Type B pancreatic cell (in vitro differentiated cells): ENCODE measurements at regions not wholly inside any gene's neighbourhood (a gene's known extent, or its start where the extent isn't known, plus 50 kb on each side); places are given as distances from the start of the nearest gene placed in this dataset.
A peak's percentile ranks its signal among the peaks of the same experiment; 100 is the strongest.

Experiments used
- DNase-seq: peaks from one replicate; pipeline ENCODE4 v3.0.0; 2021; ENCODE audit warnings: mixed read lengths; ENCODE audit not compliant: unreplicated experiment; ENCODE audit errors: extremely low spot score
- H3K27ac Mint-ChIP-seq: 2 replicates; pipeline ENCODE4 v1.8.0; 2021; ENCODE audit warnings: mild to moderate bottlenecking, mixed read lengths
- H3K27me3 Mint-ChIP-seq: 2 replicates; pipeline ENCODE4 v1.8.0; 2021; ENCODE audit warnings: mixed read lengths
- H3K36me3 Mint-ChIP-seq: 2 replicates; pipeline ENCODE4 v1.8.0; 2021; ENCODE audit warnings: mixed read lengths
- H3K4me1 Mint-ChIP-seq: one replicate; pipeline ENCODE4 v1.8.0; 2021; ENCODE audit warnings: mixed read lengths; ENCODE audit not compliant: unreplicated experiment
- H3K4me3 Mint-ChIP-seq: 2 replicates; pipeline ENCODE4 v1.8.0; 2021; ENCODE audit warnings: mild to moderate bottlenecking, mixed read lengths
- H3K9me3 Mint-ChIP-seq: 2 replicates; pipeline ENCODE4 v1.8.0; 2021; ENCODE audit warnings: mixed read lengths
- TF ChIP-seq, protein P1 (sequence below): fragments of 200-600 bp; sonication (generic); conservative IDR thresholded peaks from 2 replicates; pipeline ENCODE4 v1.5.0; 2021; ENCODE audit warnings: antibody characterized with exemption, mild to moderate bottlenecking

DNA sequence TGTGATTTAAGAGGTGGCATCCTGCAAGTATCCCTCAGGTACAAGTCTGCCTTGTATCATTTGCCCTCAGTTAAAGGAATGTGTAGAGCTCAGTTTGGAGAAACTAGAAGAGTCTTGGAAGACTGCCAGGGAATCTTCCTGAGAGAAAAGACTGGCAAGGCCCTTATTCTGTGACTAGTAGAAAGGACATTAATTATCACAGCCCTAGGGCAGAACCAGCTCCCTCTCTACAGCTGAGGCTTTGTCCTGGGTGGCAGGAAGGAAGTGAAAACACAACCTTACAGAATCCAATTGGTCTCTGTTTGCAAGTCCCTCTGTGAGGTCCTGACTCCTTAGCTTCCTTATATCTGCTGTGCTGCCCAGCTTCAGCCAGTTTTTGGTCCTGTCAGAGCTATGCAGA is 385.9 kb upstream of the CYRIA start:
- Mint-ChIP-seq H3K4me3 (no peak overlapping the region), H3K4me1 (peaks cover 20% of the 10 kb centered on the region), H3K27me3 (peaks cover 3% of the 10 kb centered on the region), H3K9me3 (no peaks in the 10 kb centered on the region), H3K27ac (peak overlapping the region; percentile 13), H3K36me3 (no peaks in the 10 kb centered on the region)
- no peak for DNase-seq
- TF ChIP-seq, protein P1, sequence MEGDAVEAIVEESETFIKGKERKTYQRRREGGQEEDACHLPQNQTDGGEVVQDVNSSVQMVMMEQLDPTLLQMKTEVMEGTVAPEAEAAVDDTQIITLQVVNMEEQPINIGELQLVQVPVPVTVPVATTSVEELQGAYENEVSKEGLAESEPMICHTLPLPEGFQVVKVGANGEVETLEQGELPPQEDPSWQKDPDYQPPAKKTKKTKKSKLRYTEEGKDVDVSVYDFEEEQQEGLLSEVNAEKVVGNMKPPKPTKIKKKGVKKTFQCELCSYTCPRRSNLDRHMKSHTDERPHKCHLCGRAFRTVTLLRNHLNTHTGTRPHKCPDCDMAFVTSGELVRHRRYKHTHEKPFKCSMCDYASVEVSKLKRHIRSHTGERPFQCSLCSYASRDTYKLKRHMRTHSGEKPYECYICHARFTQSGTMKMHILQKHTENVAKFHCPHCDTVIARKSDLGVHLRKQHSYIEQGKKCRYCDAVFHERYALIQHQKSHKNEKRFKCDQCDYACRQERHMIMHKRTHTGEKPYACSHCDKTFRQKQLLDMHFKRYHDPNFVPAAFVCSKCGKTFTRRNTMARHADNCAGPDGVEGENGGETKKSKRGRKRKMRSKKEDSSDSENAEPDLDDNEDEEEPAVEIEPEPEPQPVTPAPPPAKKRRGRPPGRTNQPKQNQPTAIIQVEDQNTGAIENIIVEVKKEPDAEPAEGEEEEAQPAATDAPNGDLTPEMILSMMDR, result no peak

DNA sequence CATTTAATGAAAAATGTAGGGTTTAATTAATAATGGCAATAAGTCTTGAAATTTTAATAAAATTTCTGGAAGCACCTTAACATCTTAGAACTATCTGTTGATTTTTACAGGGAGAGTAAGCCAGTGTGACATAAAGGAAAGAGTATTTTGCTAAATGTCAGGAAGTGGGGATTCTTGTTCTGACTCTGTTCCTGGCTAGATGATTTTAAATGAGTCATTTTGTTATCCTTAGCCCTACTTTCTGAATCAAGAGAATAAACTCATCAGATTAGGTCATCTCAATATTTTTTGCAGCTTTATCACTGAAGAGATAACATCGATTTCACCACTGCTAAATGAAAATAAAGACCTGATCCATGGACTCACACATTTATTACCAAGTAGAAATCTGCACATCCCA is 377.5 kb upstream of the CYRIA start:
- no peak overlapping the region for H3K27ac Mint-ChIP-seq
- no peaks in the 10 kb centered on the region for H3K36me3 Mint-ChIP-seq
- DNase-seq, result no peak
- H3K4me3 Mint-ChIP-seq, result no peak overlapping the region
- H3K27me3 Mint-ChIP-seq, result peaks cover 6% of the 10 kb centered on the region
- TF ChIP-seq, protein P1, result no peak
- H3K9me3 Mint-ChIP-seq, result peaks cover 3% of the 10 kb centered on the region
- no peaks in the 10 kb centered on the region for H3K4me1 Mint-ChIP-seq

DNA sequence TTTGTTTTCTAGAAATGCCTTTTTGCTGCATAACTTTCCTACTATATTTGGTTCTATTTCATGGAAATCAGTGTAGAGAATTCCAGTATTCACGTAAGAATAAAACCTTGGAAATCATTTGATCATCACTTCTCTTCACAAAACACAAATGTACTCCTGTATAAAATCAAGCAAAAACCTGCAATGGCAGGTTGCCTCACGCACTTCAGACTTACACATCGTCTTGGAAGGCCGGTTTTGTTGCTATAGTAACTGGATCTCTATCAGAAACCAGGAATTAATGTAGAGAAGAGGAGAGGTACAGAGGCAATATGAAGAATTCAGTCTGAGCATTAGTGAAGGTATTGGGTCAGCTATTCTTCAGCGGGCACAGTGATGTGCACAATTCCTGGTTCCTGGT is 370.7 kb upstream of the CYRIA start:
- Mint-ChIP-seq H3K4me1 (peaks cover 8% of the 10 kb centered on the region), H3K27me3 (no peaks in the 10 kb centered on the region), H3K27ac (no peak overlapping the region), H3K36me3 (no peaks in the 10 kb centered on the region), H3K9me3 (no peaks in the 10 kb centered on the region), H3K4me3 (no peak overlapping the region)
- TF ChIP-seq, protein P1, result no peak
- no peak for DNase-seq

DNA sequence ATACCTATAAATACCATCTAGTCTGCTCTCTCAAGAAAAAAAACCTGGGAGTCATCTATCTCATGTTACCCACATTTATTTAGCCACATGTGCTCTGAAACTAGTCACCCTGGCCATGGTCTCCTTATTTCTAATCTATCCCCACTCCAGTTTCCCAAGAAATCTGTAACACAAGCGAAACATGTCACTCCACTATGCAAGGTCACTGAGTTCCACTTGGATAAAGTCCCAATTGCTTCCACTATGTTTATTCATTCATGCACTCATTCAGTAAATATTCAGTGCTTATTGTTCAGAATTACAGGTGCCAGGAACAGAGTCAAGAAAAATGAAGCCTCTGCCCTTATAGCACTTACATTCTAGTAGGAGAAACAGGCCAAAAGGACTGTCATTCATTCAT is 369.4 kb upstream of the CYRIA start:
- H3K4me1 Mint-ChIP-seq, result peaks cover 8% of the 10 kb centered on the region
- H3K36me3 Mint-ChIP-seq, result no peaks in the 10 kb centered on the region
- no peak for DNase-seq
- H3K27ac Mint-ChIP-seq, result no peak overlapping the region
- H3K9me3 Mint-ChIP-seq, result no peaks in the 10 kb centered on the region
- TF ChIP-seq, protein P1, result no peak
- no peaks in the 10 kb centered on the region for H3K27me3 Mint-ChIP-seq
- H3K4me3 Mint-ChIP-seq, result no peak overlapping the region

DNA sequence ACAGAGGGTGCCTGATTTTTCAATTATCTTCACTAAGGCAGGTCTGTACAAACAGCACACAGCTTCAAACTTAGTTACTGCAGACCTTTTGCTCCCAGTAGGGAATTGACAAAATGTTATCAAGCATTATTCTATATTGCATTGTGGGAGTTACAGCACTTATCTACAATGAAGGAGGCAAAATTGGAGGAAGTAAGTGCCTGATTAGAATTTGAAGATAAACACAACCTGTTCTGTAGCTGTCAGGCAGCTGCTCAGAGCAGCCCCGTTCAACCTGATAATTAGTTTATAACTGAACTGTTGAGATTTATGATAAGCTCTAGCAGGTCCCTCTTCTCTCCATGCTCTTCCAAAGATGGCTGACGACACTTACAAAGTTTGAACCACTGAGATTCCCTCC is 364.4 kb upstream of the CYRIA start:
- DNase-seq, result no peak
- TF ChIP-seq, protein P1, result no peak
- Mint-ChIP-seq H3K27ac (no peak overlapping the region), H3K4me1 (peaks cover 8% of the 10 kb centered on the region), H3K4me3 (no peak overlapping the region), H3K9me3 (no peaks in the 10 kb centered on the region), H3K27me3 (no peaks in the 10 kb centered on the region), H3K36me3 (no peaks in the 10 kb centered on the region)

DNA sequence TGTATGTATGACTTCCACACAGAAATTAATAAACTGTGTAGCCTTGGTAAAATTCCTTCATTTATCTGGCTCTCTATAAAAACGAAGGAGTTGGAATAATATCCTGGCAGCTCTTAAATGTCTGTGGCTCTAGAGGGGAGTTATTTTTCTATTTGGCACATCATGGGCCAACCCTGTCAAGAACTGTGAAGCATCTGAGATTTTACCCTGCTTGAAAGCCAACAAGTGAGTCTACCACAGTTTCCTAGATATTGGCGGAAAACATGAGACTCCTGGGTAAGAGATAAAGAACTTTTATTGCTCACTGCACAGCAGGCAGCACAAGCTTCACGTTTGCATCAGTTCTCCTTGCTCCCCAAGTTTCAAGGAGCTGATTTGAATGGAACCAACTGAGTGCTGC is 346.7 kb upstream of the CYRIA start:
- Mint-ChIP-seq H3K9me3 (no peaks in the 10 kb centered on the region), H3K4me1 (no peaks in the 10 kb centered on the region), H3K4me3 (no peak overlapping the region), H3K36me3 (no peaks in the 10 kb centered on the region), H3K27me3 (no peaks in the 10 kb centered on the region), H3K27ac (no peak overlapping the region)
- DNase-seq, result no peak
- TF ChIP-seq, protein P1, result no peak
